GM19324 (cell line): ENCODE measurements at regions not wholly inside any gene's neighbourhood (a gene's known extent, or its start where the extent isn't known, plus 50 kb on each side); places are given as distances from the start of the nearest gene placed in this dataset.
"Not testable (repeated sequence)": the region's sequence is repeated elsewhere in the genome, so short reads cannot be mapped to it uniquely, and the experiment has no call there.

Source experiments
- ATAC-seq: cut with Tn5 transposase; IDR thresholded peaks from one replicate; pipeline ENCODE4 v1.9.1; 2021; ENCODE audit warnings: mild to moderate bottlenecking, moderate library complexity; ENCODE audit not compliant: unreplicated experiment, low FRiP score

GRCh38 chr6:170200458-170200891, 90.4 kb downstream of the DLL1 start:
- ATAC-seq, result no peak

DNA sequence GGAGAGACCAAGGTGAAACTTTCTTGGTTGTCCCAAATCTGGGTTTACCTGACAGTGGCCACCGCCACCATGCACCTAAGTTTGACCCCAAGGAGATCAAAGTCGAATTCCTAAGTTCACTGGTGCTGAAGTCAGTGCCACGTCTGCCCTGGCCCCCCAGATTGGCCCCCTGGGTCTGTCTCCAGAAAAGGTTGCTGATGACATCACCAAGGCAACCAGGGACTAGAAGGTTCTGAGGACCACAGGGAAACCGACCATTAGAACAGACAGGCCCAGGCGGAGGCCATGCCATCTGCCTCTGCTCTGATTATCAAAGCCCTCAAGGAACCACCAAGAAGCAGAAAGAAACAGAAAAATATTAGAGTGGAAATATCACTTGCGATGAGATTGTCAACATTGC, 91.2 kb downstream of the DLL1 start:
- no peak for ATAC-seq

DNA sequence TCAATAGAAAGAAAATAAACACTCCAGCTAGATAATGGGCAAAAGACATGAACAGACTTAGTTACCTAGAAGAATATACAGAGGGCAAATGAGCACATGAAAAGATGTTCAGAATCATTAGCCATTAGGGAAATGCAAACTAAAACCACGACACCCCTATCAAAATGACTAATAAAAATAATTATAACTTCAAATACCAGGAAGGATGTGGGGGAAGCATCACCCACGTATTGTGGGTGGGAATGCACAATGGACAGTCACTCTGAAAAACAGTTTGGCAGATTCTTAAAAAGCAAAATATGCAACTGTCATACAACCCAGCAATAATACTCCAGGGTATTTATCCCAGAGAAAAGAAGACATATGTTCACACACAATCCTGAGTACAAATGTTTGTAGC, 92.6 kb downstream of the DLL1 start:
- no peak for ATAC-seq

DNA sequence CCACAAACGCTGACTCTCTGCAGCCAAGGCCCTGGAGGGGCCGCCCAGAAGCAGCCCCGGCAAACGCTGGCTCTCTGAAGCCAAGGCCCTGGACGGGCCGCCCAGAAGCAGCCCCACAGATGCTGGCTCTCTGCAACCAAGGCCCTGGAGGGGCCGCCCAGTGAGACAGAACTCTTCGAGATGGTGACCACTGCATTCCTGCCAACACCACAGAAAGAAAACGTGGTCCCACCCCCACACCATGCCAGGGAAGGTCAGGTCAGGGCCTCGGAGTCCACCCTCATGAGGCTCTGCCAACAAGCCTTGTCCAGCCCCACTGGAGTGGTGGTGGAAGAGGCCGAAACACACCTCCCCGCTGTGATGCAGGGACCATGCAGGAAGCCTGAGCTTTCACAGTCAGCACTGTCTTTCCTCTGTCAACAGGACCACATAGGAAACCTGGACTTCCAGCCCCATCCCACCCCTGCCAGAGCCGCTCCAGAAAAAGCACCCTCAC, 97.5 kb downstream of the DLL1 start:
- no peak for ATAC-seq

DNA sequence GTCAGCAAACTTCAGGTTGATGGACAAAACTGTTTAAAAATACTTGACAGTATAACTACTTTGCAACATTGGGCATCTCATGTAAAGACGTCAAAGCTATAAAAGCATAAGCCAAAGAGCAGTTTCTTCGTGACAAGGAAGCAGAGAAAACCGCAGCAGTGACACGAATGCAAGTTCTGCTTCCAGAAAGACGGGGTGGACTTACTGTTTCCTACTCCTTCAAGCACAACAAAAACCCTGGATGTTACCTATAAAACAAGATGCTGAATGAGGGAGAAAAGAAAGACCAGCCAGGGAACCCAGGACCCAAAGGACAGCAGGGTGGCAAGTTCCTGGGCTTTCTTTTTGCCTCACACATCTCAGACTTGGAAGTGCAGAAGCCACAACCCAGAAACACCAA, 98.0 kb downstream of the DLL1 start:
- no peak for ATAC-seq

- ATAC-seq, result not testable (repeated sequence)
These were observed 98.8 kb downstream of the DLL1 start for GRCh38 chr6:170192101-170192500.

- no peak for ATAC-seq
These were observed 100.8 kb downstream of the DLL1 start for GRCh38 chr6:170190046-170190445.

- ATAC-seq, result no peak
These were observed 101.6 kb downstream of the DLL1 start for GRCh38 chr6:170189236-170189635.

- no peak for ATAC-seq
These were observed 102.3 kb downstream of the DLL1 start for GRCh38 chr6:170188571-170189001.

DNA sequence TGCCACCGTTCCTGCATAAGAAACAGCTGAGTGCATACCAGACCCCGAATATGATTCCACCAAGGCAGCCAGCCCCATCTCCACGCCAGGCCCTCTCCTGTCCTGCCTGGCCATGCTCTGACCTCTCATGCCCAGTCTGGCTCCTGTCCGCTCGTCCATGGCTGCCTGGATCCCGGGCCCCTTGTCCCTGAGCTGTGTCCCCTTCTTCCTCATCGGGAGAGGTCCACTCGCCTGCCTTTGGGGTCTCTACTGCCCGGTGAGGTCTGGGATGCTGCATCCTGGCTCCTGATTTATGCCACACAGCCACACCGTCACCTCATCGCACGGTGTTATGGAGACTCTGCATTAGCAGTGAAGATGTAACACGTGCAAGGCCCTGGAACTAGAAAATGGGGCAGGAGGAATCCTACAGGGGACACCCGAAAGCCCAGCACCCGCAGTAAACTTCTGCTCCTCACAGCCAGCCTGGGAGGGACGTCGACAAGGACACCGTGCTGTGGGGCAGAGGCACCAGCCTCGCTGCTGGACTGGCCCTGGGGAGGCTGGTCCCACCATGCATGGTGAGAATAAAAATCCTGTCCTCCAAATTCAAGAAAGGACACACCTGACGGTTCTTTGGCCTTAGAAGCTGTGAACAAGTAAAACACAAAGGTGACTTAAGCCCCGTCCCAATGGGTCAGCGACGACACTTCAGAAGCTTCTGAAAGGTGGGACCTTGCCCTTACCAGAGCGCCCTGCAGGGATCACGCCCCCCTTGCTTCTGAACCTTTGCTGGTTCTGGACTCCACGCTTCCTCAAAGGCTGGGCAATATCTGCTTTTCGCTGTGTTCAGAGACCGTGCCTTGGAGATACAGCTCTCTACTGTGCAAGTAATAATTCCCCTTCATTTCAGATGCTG, 103.0 kb downstream of the DLL1 start:
- no peak for ATAC-seq

GRCh38 chr6:170186941-170187668, 103.8 kb downstream of the DLL1 start:
- ATAC-seq, result no peak

GRCh38 chr6:170186006-170186935, 104.6 kb downstream of the DLL1 start:
- no peak for ATAC-seq

- no peak for ATAC-seq
These were observed 105.5 kb downstream of the DLL1 start for GRCh38 chr6:170185175-170185978.

DNA sequence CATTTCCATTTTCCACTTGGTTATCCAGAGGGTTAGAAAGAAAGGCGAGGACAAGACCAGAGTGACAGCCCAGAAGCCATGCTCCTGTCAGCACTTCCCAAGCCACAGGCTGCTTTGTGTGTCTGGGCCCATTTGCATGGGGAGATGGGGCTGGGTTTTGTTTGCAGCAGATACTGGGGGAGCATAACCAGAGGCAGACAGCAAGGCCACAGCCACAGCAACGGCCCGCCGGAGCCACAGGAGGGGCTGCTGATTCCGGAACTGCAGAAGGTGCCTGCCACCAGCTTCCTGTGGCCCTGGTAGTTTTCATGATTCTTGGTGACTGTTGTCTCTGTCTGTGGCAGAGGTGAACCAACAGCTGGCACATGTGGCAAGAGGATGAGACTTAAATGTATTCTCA, 106.6 kb downstream of the DLL1 start:
- ATAC-seq, result no peak

- no peak for ATAC-seq
These were observed 107.4 kb downstream of the DLL1 start for GRCh38 chr6:170183521-170183920.

GRCh38 chr6:170182781-170183120, 108.1 kb downstream of the DLL1 start:
- ATAC-seq, result no peak

GRCh38 chr6:170182093-170182780, 108.6 kb downstream of the DLL1 start:
- no peak for ATAC-seq

GRCh38 chr6:170181338-170181690, 109.6 kb downstream of the DLL1 start:
- no peak for ATAC-seq

- no peak for ATAC-seq
These were observed 110.1 kb downstream of the DLL1 start for GRCh38 chr6:170180671-170181337.
